H1 (cell line): ENCODE measurements at regions not wholly inside any gene's neighbourhood (a gene's known extent, or its start where the extent isn't known, plus 50 kb on each side); places are given as distances from the start of the nearest gene placed in this dataset.

ENCODE experiments used
- CTCF ChIP-seq, 3 experiments: IDR thresholded peaks; 1 replicate in 2 of 3; 2 replicates in 1 of 3; pipeline versions ENCODE4 v1.5.1 to v1.6.1; 2011; ENCODE audit warnings: low read length in 3 of 3, mild to moderate bottlenecking in 3 of 3, inconsistent platforms in 2 of 3, low read depth in 1 of 3, moderate library complexity in 1 of 3; ENCODE audit not compliant: insufficient read depth in 1 of 3; ENCODE audit errors: control extremely low read depth in 1 of 3
- GABPA ChIP-seq: IDR thresholded peaks from 2 replicates; pipeline ENCODE4 v1.6.1; 2011; ENCODE audit warnings: mild to moderate bottlenecking, low read length, moderate library complexity, borderline replicate concordance; ENCODE audit not compliant: insufficient read depth
- SIN3A ChIP-seq, 2 experiments: IDR thresholded peaks in 1 of 2; conservative IDR thresholded peaks in 1 of 2; 2 replicates each; pipeline ENCODE4 v1.6.1; 2011 to 2012; ENCODE audit warnings: low read length in 2 of 2, improper control_type of control experiment in 1 of 2, low read depth in 1 of 2, mild to moderate bottlenecking in 1 of 2

DNA sequence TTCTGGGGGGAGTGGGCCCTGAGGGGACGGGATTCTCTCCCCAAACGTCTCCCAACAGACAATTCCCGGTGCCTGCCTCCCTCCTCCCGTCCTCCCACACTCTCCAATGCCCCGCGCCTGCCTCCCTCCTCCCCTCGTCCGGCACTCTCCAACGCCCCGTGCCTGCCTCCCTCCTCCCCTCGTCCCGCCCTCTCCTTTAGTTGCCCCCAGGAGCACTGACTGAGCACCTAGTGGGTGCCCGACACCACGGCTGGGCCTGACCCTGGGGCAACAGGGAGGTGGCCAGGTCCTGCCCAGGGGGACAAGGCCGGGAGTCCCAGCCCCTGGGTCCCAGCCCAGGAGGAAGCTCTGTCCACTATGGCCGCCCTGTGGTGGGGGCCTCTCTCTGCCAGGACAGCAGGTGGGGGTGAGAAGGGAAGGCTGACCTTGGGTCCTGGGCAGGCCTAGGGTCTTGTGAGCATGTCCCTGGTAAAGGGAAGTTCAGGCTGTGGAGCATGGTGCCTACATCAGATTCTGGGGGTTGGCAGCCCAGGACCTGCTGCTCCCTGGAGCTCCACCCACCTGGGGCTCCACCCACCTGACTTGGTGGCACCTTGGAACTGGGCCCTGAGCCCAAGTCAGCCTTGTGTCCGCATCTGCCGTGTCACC lies 942.3 kb downstream of the BRD1 start:
- no peak for TF ChIP-seq GABPA
- no peak for TF ChIP-seq SIN3A (conservative IDR thresholded peaks at IDR 0.05 in 1 of 2, IDR thresholded peaks at IDR 0.05 in 1 of 2; ENCODE audit: low read depth in 1 of 2, low read length in 2 of 2)
- TF ChIP-seq CTCF (IDR thresholded peaks at IDR 0.05; ENCODE audit: control extremely low read depth in 1 of 3, insufficient read depth in 1 of 3, low read depth in 1 of 3, low read length in 3 of 3), result no peak
